C4-2B (cell line): ENCODE measurements at regions not wholly inside any gene's neighbourhood (a gene's known extent, or its start where the extent isn't known, plus 50 kb on each side); places are given as distances from the start of the nearest gene placed in this dataset.
A peak's percentile ranks its signal among the peaks of the same experiment; 100 is the strongest.

Experiments used
- CTCF ChIP-seq: fragments of 450-650 bp; conservative IDR thresholded peaks from 2 replicates; pipeline ENCODE4 v1.5.1; 2017; ENCODE audit warnings: mild to moderate bottlenecking
- ZFX ChIP-seq: fragments of 450-650 bp; IDR thresholded peaks from 2 replicates; pipeline ENCODE4 v1.6.1; 2017

GRCh38 chr7:81501220-81501619 is 268.6 kb downstream of the HGF start:
- TF ChIP-seq CTCF: peak; percentile 21; the same call in 1 of the 2 replicates
- TF ChIP-seq ZFX: no peak
